ENCODE measurements at regions not wholly inside any gene's neighbourhood (a gene's known extent, or its start where the extent isn't known, plus 50 kb on each side); places are given as distances from the start of the nearest gene placed in this dataset.

DNA sequence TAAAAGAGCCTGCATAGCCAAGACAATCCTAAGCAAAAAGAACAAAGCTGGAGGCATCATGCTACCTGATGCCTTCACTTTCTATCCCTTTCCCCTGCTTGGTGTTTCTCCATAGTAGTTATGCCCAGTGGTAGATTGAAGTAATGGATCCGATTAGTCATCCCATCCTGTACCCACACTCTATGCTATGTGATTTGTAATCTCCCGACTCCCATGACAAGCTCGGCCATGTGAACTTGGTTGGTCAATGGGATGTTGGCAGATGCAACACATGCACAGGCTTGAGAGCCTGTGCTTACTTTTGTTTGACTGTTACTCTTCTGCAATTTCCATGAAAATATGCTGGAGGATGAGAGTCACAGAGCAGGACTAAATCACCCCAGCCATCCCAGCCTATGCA is 334.9 kb upstream of the DPH6 start:
- TF ChIP-seq, protein P1, sequence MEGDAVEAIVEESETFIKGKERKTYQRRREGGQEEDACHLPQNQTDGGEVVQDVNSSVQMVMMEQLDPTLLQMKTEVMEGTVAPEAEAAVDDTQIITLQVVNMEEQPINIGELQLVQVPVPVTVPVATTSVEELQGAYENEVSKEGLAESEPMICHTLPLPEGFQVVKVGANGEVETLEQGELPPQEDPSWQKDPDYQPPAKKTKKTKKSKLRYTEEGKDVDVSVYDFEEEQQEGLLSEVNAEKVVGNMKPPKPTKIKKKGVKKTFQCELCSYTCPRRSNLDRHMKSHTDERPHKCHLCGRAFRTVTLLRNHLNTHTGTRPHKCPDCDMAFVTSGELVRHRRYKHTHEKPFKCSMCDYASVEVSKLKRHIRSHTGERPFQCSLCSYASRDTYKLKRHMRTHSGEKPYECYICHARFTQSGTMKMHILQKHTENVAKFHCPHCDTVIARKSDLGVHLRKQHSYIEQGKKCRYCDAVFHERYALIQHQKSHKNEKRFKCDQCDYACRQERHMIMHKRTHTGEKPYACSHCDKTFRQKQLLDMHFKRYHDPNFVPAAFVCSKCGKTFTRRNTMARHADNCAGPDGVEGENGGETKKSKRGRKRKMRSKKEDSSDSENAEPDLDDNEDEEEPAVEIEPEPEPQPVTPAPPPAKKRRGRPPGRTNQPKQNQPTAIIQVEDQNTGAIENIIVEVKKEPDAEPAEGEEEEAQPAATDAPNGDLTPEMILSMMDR (IDR thresholded peaks at IDR 0.05; ENCODE audit: low read depth, low read length, poor library complexity, severe bottlenecking): no peak
- no peak for TF ChIP-seq EZH2phosphoT487 (IDR thresholded peaks at IDR 0.05; ENCODE audit: borderline replicate concordance, low read length)
